ENCODE measurements at regions not wholly inside any gene's neighbourhood (a gene's known extent, or its start where the extent isn't known, plus 50 kb on each side); places are given as distances from the start of the nearest gene placed in this dataset.
"Not testable (repeated sequence)": the region's sequence is repeated elsewhere in the genome, so short reads cannot be mapped to it uniquely, and the experiment has no call there.

- no peak for DNase-seq
- intact Hi-C loops (cut with micrococcal nuclease), result loop anchor here (5.0 to 10.0 kb wide), 3 partner anchors 215 to 815 kb away; no protein-coding TSS in a partner anchor
- peak; percentile 64 for ATAC-seq
Measured at GRCh38 chr4:85149676-85150075, 183.2 kb upstream of the WDFY3 start.

GRCh38 chr4:85151371-85151770 is 184.9 kb upstream of the WDFY3 start:
- DNase-seq (no peak), ATAC-seq (peak; percentile 42)
- intact Hi-C loops (cut with micrococcal nuclease), result no loop called here

GRCh38 chr4:85151786-85152185 is 185.3 kb upstream of the WDFY3 start:
- DNase-seq, result no peak
- intact Hi-C loops (cut with micrococcal nuclease), result no loop called here
- ATAC-seq, result no peak

GRCh38 chr4:85152480-85152879 is 186.0 kb upstream of the WDFY3 start:
- ATAC-seq (peak; percentile 48), DNase-seq (no peak)
- intact Hi-C loops (cut with micrococcal nuclease), result no loop called here

DNA sequence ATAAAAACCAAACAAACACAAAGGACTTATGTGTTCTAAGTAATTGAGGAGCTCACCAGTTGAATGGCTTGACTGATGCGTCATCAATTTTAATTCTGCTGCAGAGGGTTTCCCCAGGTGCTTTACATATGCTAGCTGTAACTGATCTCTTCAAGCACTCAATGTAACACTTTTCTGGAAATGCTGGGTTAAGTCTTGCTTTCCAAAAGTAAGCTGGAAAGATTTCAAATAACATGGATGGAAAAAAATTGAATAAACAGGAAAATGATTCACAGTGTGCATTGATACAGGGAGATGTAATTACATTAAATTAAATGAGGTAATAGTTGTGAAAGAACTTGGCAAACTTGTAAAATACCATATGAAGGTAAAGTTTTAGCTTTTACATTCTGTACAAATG is 186.7 kb upstream of the WDFY3 start:
- no peak for ATAC-seq
- intact Hi-C loops (cut with micrococcal nuclease), result no loop called here
- no peak for DNase-seq

GRCh38 chr4:85154591-85154990 is 188.1 kb upstream of the WDFY3 start:
- intact Hi-C loops (cut with micrococcal nuclease), result no loop called here
- DNase-seq, result no peak
- no peak for ATAC-seq

DNA sequence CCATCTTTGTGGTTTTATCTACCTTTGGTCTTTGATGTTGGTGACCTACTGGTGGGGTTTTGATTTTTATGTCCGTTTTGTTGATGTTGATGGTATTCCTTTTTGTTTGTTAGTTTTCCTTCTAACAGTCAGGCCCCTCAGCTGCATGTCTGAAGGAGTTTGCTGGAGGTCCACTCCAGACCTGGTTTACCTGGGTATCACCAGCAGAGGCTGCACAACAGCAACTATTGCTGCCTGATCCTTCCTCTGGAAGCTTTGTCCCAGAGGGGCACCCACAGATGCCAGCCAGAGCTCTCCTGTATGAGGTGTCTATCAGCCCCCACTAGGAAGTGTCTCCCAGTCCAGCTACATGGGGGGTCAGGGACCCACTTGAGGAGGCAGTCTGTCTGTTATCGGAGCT is 199.3 kb upstream of the WDFY3 start:
- no peak for ATAC-seq
- intact Hi-C loops (cut with micrococcal nuclease), result no loop called here
- no peak for DNase-seq

GRCh38 chr4:85166318-85166717 is 199.8 kb upstream of the WDFY3 start:
- DNase-seq (no peak), ATAC-seq (no peak)
- intact Hi-C loops (cut with micrococcal nuclease), result no loop called here

DNA sequence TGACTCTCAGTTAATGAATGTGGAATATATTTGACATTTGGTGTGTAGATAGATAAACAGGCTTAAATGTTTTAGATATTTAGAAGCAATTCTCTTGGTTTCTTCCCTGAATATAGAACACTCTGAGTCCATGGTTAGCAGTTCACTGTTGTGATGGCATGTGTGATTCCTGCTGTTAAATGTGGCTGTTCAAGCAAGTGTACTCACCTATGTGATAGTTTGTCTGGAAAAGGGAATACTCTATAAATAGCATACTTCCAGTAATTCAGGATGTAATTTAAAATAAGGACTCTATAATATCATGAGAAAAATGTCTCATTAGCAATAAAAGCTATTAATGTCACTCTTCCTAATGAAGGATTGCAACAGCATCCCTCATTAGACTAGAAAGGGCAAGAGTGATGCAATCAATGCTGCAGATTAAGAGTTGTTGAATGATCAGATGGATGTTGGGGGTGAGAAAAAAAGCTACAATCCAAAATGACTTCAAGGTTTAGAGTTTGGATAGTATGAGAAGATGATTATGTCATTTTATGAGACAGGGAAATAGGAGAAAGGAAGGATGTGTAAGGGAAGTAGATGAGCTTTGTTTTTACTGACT is 201.8 kb upstream of the WDFY3 start:
- no peak for ATAC-seq
- intact Hi-C loops (cut with micrococcal nuclease), result no loop called here

DNA sequence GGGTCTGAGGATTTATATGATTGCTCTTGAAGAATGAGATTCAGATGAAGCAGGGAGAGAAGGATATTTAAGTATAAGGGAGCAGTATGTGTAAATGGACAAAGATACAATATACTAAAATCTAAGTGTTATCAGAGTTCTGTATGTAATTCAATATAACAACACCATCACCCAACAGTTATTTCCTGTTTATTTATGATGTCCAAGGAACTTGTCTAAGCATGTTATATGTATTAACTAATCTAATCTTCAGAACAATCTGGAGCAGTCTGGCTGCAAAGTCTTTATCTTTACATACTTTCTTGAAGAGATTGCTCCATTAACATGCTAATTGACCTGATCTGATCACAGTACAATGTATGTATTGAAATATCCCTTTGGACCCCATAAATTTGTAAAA is 203.8 kb upstream of the WDFY3 start:
- DNase-seq (no peak), ATAC-seq (no peak)
- intact Hi-C loops (cut with micrococcal nuclease), result no loop called here

More for the DNA sequence above, 201.8 kb upstream of the WDFY3 start:
- DNase-seq, result no peak

GRCh38 chr4:85175190-85175589 is 208.7 kb upstream of the WDFY3 start:
- no peak for DNase-seq
- intact Hi-C loops (cut with micrococcal nuclease), result no loop called here

GRCh38 chr4:85177092-85177491 is 210.6 kb upstream of the WDFY3 start:
- ATAC-seq (no peak), DNase-seq (no peak)
- intact Hi-C loops (cut with micrococcal nuclease), result no loop called here

More at GRCh38 chr4:85175190-85175589, 208.7 kb upstream of the WDFY3 start:
- ATAC-seq, result no peak

GRCh38 chr4:85177679-85178078 is 211.2 kb upstream of the WDFY3 start:
- intact Hi-C loops (cut with micrococcal nuclease), result no loop called here
- DNase-seq (no peak), ATAC-seq (no peak)

DNA sequence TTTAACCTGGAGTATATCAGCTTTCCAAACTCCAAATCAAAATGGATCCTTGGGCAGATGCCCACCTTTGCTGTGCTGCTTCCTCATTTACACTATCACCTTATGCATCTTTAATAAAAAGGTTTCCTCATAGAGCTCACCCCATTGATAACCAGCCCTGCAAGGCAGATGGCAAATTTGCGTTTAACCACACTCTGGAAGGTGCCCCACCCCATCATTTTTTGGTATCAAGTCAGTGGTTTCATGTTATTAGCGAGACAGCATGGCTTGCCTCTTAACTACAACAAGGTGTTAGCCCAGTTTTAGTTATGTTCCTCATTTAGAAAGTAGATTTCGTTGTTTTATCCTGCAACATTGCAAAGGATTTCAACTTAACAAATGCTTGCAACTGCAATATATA is 214.0 kb upstream of the WDFY3 start:
- intact Hi-C loops (cut with micrococcal nuclease), result no loop called here
- no peak for DNase-seq
- ATAC-seq, result no peak

GRCh38 chr4:85187106-85187505 is 220.6 kb upstream of the WDFY3 start:
- peak; percentile 17 for ATAC-seq

GRCh38 chr4:85196015-85196414 is 229.5 kb upstream of the WDFY3 start:
- intact Hi-C loops (cut with micrococcal nuclease); ATAC-seq: not testable (repeated sequence)
- peak; percentile 18 for DNase-seq

More at GRCh38 chr4:85187106-85187505, 220.6 kb upstream of the WDFY3 start:
- intact Hi-C loops (cut with micrococcal nuclease), result no loop called here
- no peak for DNase-seq

DNA sequence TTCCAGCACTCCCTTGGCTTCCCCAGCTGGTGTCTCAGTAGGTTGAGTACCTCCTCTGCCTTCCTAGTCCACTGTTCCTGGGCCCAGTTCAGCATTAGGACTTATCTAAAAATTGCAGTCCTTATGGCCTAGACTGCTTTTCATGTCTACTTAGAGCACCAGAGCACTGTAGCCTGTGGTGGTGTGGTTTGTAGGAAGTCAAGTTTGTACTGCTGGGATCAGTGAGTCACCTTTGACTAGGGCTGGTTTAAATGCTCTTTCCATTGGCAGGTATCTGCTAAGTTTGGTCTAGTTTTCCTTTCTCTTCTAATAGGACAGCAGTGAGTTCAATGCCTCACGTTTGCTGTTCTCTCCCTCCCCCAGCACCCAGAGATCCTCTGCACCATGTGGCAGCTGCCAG is 233.6 kb upstream of the WDFY3 start:
- intact Hi-C loops (cut with micrococcal nuclease), result no loop called here
- DNase-seq, result no peak
- ATAC-seq, result no peak

- ATAC-seq (no peak), DNase-seq (no peak)
- intact Hi-C loops (cut with micrococcal nuclease), result no loop called here
Measured at GRCh38 chr4:85209161-85209560, 242.7 kb upstream of the WDFY3 start.

DNA sequence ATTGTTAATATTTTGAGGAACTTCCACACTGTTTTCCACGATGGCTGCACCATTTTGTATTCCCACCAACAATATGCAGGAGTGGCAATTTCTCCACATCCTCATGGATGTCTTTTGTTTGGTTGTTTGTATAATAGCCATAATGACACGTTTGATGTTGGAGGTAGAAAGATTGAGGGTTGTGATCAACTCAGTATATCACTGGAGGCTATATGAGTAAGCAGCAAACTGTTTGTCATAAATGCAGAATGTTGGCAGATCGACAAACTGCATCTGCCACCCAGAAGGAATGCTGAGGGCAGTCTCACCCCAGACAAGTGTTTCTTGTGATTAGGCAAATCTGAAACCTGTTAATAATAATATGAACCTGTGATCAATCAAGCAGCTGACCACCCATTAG is 243.9 kb upstream of the WDFY3 start:
- intact Hi-C loops (cut with micrococcal nuclease), result no loop called here
- DNase-seq, result no peak
- no peak for ATAC-seq

- ATAC-seq, DNase-seq: not testable (repeated sequence)
- intact Hi-C loops (cut with micrococcal nuclease), result loop anchor here (5.0 kb wide), 1 partner anchor 119 kb away; no protein-coding TSS in a partner anchor
Measured at GRCh38 chr4:85216571-85216970, 250.1 kb upstream of the WDFY3 start.

DNA sequence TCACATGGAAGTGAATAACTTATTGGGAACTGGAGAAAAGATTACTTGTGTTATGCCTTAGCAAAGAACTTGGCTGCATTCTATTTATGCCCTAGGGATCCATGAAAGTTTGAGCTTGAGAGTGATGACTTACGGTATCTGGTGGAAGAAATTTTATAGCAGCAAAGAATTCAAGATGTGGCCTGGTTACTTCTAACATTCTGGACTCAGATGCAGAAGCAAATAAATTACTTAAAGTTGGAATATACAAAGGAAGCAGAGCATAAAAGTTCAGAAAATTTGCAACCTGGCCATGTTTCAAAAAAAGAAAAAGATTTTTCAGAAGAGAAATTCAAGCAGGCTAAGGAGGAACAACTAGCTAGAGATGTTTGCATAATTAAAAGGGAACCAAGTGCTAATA is 252.3 kb upstream of the WDFY3 start:
- intact Hi-C loops (cut with micrococcal nuclease), result loop anchor here (5.0 kb wide), 1 partner anchor 121 kb away; no protein-coding TSS in a partner anchor
- no peak for DNase-seq
- no peak for ATAC-seq

DNA sequence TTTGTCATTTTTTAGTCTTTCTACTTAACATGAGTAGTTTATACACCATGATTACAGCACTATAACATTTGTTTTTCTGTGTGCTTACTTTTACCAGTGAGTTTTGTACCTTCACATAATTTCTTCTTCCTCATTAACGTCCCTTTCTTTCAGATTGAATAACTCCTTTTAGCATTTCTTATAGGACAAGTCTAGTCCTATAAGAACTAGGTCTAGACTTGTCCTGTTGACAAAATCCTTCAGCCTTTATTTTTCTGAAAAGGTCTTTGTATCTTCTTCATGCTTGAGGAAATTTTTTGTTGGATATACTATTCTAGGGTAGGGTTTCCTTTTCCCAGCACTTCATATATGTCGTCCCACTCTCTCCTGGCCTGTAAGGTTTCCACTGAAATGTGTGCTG is 253.3 kb upstream of the ARHGAP24 start:
- ATAC-seq, result no peak
- DNase-seq, result no peak
- intact Hi-C loops (cut with micrococcal nuclease), result no loop called here
